ENCODE measurements at regions not wholly inside any gene's neighbourhood (a gene's known extent, or its start where the extent isn't known, plus 50 kb on each side); places are given as distances from the start of the nearest gene placed in this dataset.

DNA sequence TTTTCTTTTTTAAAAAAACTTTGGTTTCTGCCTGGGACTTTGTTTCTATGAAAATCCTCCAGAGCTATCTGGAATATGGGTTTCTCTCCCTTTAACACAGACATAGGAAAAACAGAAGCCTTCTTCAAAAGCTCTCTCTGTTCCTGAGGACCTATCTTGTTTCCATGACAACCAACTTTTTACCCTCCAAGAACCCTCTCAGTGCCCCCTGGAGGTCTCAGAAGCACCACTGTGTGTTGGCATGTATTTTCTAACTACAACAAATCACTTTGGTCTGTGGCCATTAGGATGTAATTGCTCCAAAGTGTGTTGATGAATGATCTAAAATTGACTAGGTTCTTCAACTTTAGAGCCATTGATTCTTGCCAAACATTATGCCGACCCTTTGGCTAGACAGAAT, 1331.6 kb downstream of the ADGRL3 start:
- Histone ChIP-seq H3K4me3 (ENCODE audit: low read length in 3 of 3) (no peak overlapping the region), H3K27ac (ENCODE audit: low read depth in 2 of 2, low read length in 2 of 2) (no peak overlapping the region), H3K4me1 (ENCODE audit: control insufficient read depth in 2 of 3, insufficient read depth in 2 of 3, low read depth in 1 of 3, low read length in 3 of 3) (no peaks in the 10 kb centered on the region), H3K27me3 (ENCODE audit: control insufficient read depth, insufficient read depth, low read length) (no peaks in the 10 kb centered on the region), H3K9ac (ENCODE audit: low read length in 3 of 3) (no peak overlapping the region), H3K36me3 (ENCODE audit: control insufficient read depth in 2 of 3, insufficient read depth in 3 of 3, low read length in 3 of 3) (no peaks in the 10 kb centered on the region), H3K9me3 (ENCODE audit: control insufficient read depth in 2 of 3, insufficient read depth in 1 of 3, low read length in 3 of 3) (no peaks in the 10 kb centered on the region)
- TF ChIP-seq, protein P1, sequence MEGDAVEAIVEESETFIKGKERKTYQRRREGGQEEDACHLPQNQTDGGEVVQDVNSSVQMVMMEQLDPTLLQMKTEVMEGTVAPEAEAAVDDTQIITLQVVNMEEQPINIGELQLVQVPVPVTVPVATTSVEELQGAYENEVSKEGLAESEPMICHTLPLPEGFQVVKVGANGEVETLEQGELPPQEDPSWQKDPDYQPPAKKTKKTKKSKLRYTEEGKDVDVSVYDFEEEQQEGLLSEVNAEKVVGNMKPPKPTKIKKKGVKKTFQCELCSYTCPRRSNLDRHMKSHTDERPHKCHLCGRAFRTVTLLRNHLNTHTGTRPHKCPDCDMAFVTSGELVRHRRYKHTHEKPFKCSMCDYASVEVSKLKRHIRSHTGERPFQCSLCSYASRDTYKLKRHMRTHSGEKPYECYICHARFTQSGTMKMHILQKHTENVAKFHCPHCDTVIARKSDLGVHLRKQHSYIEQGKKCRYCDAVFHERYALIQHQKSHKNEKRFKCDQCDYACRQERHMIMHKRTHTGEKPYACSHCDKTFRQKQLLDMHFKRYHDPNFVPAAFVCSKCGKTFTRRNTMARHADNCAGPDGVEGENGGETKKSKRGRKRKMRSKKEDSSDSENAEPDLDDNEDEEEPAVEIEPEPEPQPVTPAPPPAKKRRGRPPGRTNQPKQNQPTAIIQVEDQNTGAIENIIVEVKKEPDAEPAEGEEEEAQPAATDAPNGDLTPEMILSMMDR (IDR thresholded peaks at IDR 0.05; ENCODE audit: borderline replicate concordance, extremely low read depth, insufficient read depth), result no peak
- DNase-seq, result no peak
- intact Hi-C loops (cut with DNase I), result no loop called here
- FAIRE-seq, result no peak

DNA sequence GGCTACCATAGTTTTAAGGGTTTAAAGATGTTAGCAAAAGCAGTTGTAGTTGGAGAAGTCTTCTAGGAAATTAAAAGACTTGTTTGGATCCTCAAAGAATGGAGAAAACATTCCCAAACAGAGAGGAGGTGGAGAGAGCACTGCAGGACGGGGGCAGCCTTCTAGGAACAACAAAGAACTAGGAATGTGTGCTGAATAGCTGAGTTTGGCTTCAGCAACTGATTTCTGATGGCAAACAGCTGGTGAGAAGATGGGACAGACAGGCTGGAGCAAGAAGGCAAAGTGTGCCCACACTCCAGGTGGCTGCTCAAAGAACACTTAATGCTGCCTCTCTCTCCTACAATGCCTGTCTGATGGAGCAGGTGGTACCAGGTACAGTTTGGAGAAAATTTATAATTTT, 1331.1 kb downstream of the ADGRL3 start:
- Histone ChIP-seq H3K4me1 (ENCODE audit: control insufficient read depth in 2 of 3, insufficient read depth in 2 of 3, low read depth in 1 of 3, low read length in 3 of 3) (no peaks in the 10 kb centered on the region), H3K4me3 (ENCODE audit: low read length in 3 of 3) (no peak overlapping the region), H3K36me3 (ENCODE audit: control insufficient read depth in 2 of 3, insufficient read depth in 3 of 3, low read length in 3 of 3) (no peaks in the 10 kb centered on the region), H3K9ac (ENCODE audit: low read length in 3 of 3) (no peak overlapping the region), H3K9me3 (ENCODE audit: control insufficient read depth in 2 of 3, insufficient read depth in 1 of 3, low read length in 3 of 3) (no peaks in the 10 kb centered on the region), H3K27ac (ENCODE audit: low read depth in 2 of 2, low read length in 2 of 2) (no peak overlapping the region), H3K27me3 (ENCODE audit: control insufficient read depth, insufficient read depth, low read length) (no peaks in the 10 kb centered on the region)
- TF ChIP-seq, protein P1 (IDR thresholded peaks at IDR 0.05; ENCODE audit: borderline replicate concordance, extremely low read depth, insufficient read depth), result no peak
- FAIRE-seq (no peak), DNase-seq (no peak)
- intact Hi-C loops (cut with DNase I), result no loop called here

DNA sequence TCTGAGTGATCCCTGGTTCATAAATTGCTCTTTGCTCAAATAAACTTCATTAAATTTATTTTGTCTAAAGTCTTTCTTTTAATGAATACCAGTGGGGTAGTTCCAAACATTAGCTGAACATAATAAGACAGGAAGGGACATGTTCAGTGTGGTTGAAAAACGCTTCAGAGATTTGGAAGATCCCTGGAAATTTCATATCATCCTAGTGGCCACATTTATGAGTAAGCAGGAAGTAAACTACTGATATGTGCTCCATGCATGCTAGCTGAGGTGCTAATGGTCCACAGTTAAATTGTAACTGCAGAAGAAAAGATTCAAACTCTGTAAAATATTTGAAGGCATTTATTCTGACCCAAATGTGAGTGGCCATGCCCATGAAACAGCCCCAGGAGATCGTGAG, 1328.7 kb downstream of the ADGRL3 start:
- TF ChIP-seq, protein P1 (IDR thresholded peaks at IDR 0.05; ENCODE audit: borderline replicate concordance, extremely low read depth, insufficient read depth), result no peak
- Histone ChIP-seq H3K9ac (ENCODE audit: low read length in 3 of 3) (no peak overlapping the region), H3K27me3 (ENCODE audit: control insufficient read depth, insufficient read depth, low read length) (no peaks in the 10 kb centered on the region), H3K4me1 (ENCODE audit: control insufficient read depth in 2 of 3, insufficient read depth in 2 of 3, low read depth in 1 of 3, low read length in 3 of 3) (no peaks in the 10 kb centered on the region), H3K9me3 (ENCODE audit: control insufficient read depth in 2 of 3, insufficient read depth in 1 of 3, low read length in 3 of 3) (no peaks in the 10 kb centered on the region), H3K36me3 (ENCODE audit: control insufficient read depth in 2 of 3, insufficient read depth in 3 of 3, low read length in 3 of 3) (no peaks in the 10 kb centered on the region), H3K27ac (ENCODE audit: low read depth in 2 of 2, low read length in 2 of 2) (no peak overlapping the region), H3K4me3 (ENCODE audit: low read length in 3 of 3) (no peak overlapping the region)
- intact Hi-C loops (cut with DNase I), result no loop called here
- FAIRE-seq, result no peak
- no peak for DNase-seq

DNA sequence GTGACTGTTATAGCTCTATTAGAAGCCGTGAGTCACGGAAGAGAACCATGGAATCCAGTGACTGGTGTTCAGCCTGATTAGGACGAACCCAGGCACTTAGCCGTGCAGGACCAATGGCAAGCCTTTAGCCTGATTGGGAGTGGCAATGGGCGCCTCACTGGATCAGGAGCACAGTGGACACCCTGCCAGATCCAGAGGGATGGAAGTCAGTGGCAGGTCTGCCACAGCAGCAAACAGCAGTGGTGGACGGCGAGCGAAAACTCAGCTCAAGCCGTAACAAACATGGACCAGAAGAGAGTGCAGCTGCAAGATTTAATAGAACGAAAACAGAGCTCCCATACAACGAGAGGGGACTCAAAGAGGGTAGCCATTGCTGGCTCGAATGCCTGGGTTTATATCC, 1326.5 kb downstream of the ADGRL3 start:
- Histone ChIP-seq H3K9ac (ENCODE audit: low read length in 3 of 3) (no peak overlapping the region), H3K27ac (ENCODE audit: low read depth in 2 of 2, low read length in 2 of 2) (no peak overlapping the region), H3K36me3 (ENCODE audit: control insufficient read depth in 2 of 3, insufficient read depth in 3 of 3, low read length in 3 of 3) (no peaks in the 10 kb centered on the region), H3K9me3 (ENCODE audit: control insufficient read depth in 2 of 3, insufficient read depth in 1 of 3, low read length in 3 of 3) (no peaks in the 10 kb centered on the region), H3K4me1 (ENCODE audit: control insufficient read depth in 2 of 3, insufficient read depth in 2 of 3, low read depth in 1 of 3, low read length in 3 of 3) (no peaks in the 10 kb centered on the region), H3K4me3 (ENCODE audit: low read length in 3 of 3) (no peak overlapping the region), H3K27me3 (ENCODE audit: control insufficient read depth, insufficient read depth, low read length) (no peaks in the 10 kb centered on the region)
- DNase-seq (peak in 1 of 5 donors; percentile 40), FAIRE-seq (no peak)
- intact Hi-C loops (cut with DNase I), result no loop called here
- TF ChIP-seq, protein P1 (IDR thresholded peaks at IDR 0.05; ENCODE audit: borderline replicate concordance, extremely low read depth, insufficient read depth), result no peak
